Hepatocyte (in vitro differentiated cells): ENCODE measurements at regions not wholly inside any gene's neighbourhood (a gene's known extent, or its start where the extent isn't known, plus 50 kb on each side); places are given as distances from the start of the nearest gene placed in this dataset.

Experiments
- CTCF ChIP-seq: fragments of 200-600 bp; sonication (generic); IDR thresholded peaks from 2 replicates; pipeline ENCODE4 v1.5.1; 2016; ENCODE audit warnings: antibody characterized with exemption, mild to moderate bottlenecking; ENCODE audit not compliant: poor library complexity
- EZH2 ChIP-seq: fragments of 200-600 bp; sonication (generic); IDR thresholded peaks from 2 replicates; pipeline ENCODE4 v1.6.1; 2016; ENCODE audit warnings: antibody characterized with exemption, mild to moderate bottlenecking, borderline replicate concordance

- TF ChIP-seq CTCF (no peak), EZH2 (peak; percentile 65)
Measured at GRCh38 chr9:29214154-29214689, 1640.9 kb upstream of the C9orf72 start.
